SK-N-SH (cell line): ENCODE measurements at regions not wholly inside any gene's neighbourhood (a gene's known extent, or its start where the extent isn't known, plus 50 kb on each side); places are given as distances from the start of the nearest gene placed in this dataset.

ENCODE experiments used
- CTCF ChIA-PET: fragments of 300-600, 350-600 bp; formaldehyde crosslinking; extraction: SDS; loops from one replicate; lab custom pipeline; 2021; lab: Yijun Ruan, JAX
- POLR2A ChIA-PET: fragments of 350-600 bp; sonication (Branson Sonifier 250); formaldehyde crosslinking; extraction: SDS; loops from one replicate; lab custom pipeline; 2020; ENCODE audit warnings: antibody characterized with exemption, inconsistent platforms; lab: Yijun Ruan, JAX
- DNase-seq: peaks from one replicate; pipeline ENCODE4 v3.0.0; 2012
- H2AFZ ChIP-seq: fragments of 200-600 bp; sonication (generic); 2 replicates; pipeline ENCODE4 v1.8.1; 2016; ENCODE audit warnings: antibody characterized with exemption, mild to moderate bottlenecking, low read depth
- H3F3A ChIP-seq: fragments of 200-600 bp; sonication (generic); replicated peaks from 2 replicates; pipeline ENCODE3; 2016; ENCODE audit warnings: antibody characterized with exemption, mild to moderate bottlenecking; ENCODE audit not compliant: insufficient read depth
- H3K27ac ChIP-seq, 2 experiments: fragments of 200-500 bp in 1 of 2; fragments of 200-600 bp in 1 of 2; sonication (Bioruptor generic) in 1 of 2; sonication (generic), shearing (Covaris generic) in 1 of 2; 2 replicates each; pipeline versions ENCODE4 v1.5.1 to v1.6.1; 2014 to 2016; ENCODE audit warnings: low read depth in 2 of 2, inconsistent platforms in 1 of 2, low read length in 1 of 2, mild to moderate bottlenecking in 1 of 2, mixed read lengths in 1 of 2
- H3K27me3 ChIP-seq: fragments of 200-600 bp; sonication (generic), shearing (Covaris generic); 2 replicates; pipeline ENCODE4 v1.6.1; 2016; ENCODE audit warnings: mixed run types; ENCODE audit not compliant: insufficient read depth
- H3K36me3 ChIP-seq, 2 experiments: fragments of 200-500 bp in 1 of 2; fragments of 200-600 bp in 1 of 2; sonication (Bioruptor generic) in 1 of 2; sonication (generic) in 1 of 2; replicated peaks in 1 of 2; 2 replicates each; pipeline versions ENCODE3 to v1.5.1; 2014 to 2016; ENCODE audit warnings: low read length in 1 of 2, mild to moderate bottlenecking in 1 of 2; ENCODE audit not compliant: insufficient read depth in 2 of 2, control insufficient read depth in 1 of 2
- H3K4me1 ChIP-seq, 2 experiments: fragments of 200-500 bp in 1 of 2; fragments of 200-600 bp in 1 of 2; sonication (Bioruptor generic) in 1 of 2; sonication (generic), shearing (Covaris generic) in 1 of 2; 2 replicates each; pipeline versions ENCODE4 v1.5.1 to v1.6.1; 2014 to 2016; ENCODE audit warnings: low read depth in 1 of 2, low read length in 1 of 2, mixed run types in 1 of 2; ENCODE audit not compliant: insufficient read depth in 2 of 2, control insufficient read depth in 1 of 2
- H3K4me2 ChIP-seq: fragments of 200-600 bp; sonication (generic), shearing (Covaris generic); 2 replicates; pipeline ENCODE4 v1.6.1; 2017; ENCODE audit warnings: mixed run types
- H3K4me3 ChIP-seq, 2 experiments: fragments of 200-500 bp in 1 of 2; fragments of 200-600 bp in 1 of 2; sonication (Bioruptor generic) in 1 of 2; sonication (generic), shearing (Covaris generic) in 1 of 2; 2 replicates each; pipeline versions ENCODE4 v1.5.1 to v1.8.1; 2014 to 2016; ENCODE audit warnings: low read depth in 2 of 2, inconsistent platforms in 1 of 2, low read length in 1 of 2, mild to moderate bottlenecking in 1 of 2, mixed read lengths in 1 of 2, moderate library complexity in 1 of 2
- H3K79me2 ChIP-seq: fragments of 200-600 bp; sonication (generic); 2 replicates; pipeline ENCODE4 v1.8.1; 2017; ENCODE audit warnings: mild to moderate bottlenecking; ENCODE audit not compliant: insufficient read depth
- H3K9ac ChIP-seq: fragments of 200-600 bp; sonication (generic); 2 replicates; pipeline ENCODE4 v1.6.1; 2017; ENCODE audit warnings: mixed run types
- H3K9me2 ChIP-seq: fragments of 200-600 bp; sonication (generic); 2 replicates; pipeline ENCODE4 v1.6.1; 2017; ENCODE audit warnings: mixed run types
- H3K9me3 ChIP-seq: fragments of 200-600 bp; sonication (generic); 2 replicates; pipeline ENCODE4 v1.6.1; 2017; ENCODE audit warnings: mixed run types, mild to moderate bottlenecking, moderate library complexity
- H4K20me1 ChIP-seq: fragments of 200-600 bp; sonication (generic); 2 replicates; pipeline ENCODE4 v1.6.1; 2017; ENCODE audit warnings: mild to moderate bottlenecking, mixed run types; ENCODE audit not compliant: insufficient read depth
- GABPA ChIP-seq: IDR thresholded peaks from 2 replicates; pipeline ENCODE4 v1.4.0; 2012; ENCODE audit warnings: low read depth, mild to moderate bottlenecking
- GATA2 ChIP-seq: sonication (generic); formaldehyde crosslinking; IDR thresholded peaks from 2 replicates; pipeline ENCODE4 v1.5.0; 2020; ENCODE audit warnings: mild to moderate bottlenecking, missing genetic modification reagents
- MXI1 ChIP-seq: IDR thresholded peaks from 2 replicates; pipeline ENCODE4 v1.6.1; 2012; ENCODE audit warnings: mild to moderate bottlenecking, low read depth, low read length, improper control_type of control experiment
- POLR2AphosphoS5 ChIP-seq: IDR thresholded peaks from 2 replicates; pipeline ENCODE4 v1.6.1; 2012; ENCODE audit warnings: low read depth, low read length
- RXRA ChIP-seq: IDR thresholded peaks from 2 replicates; pipeline ENCODE4 v1.4.0; 2012; ENCODE audit warnings: low read depth, mild to moderate bottlenecking, borderline replicate concordance
- SIN3A ChIP-seq: IDR thresholded peaks from 2 replicates; pipeline ENCODE4 v1.6.1; 2012; ENCODE audit warnings: low read depth, mild to moderate bottlenecking, low read length, moderate library complexity, borderline replicate concordance
- TEAD4 ChIP-seq: IDR thresholded peaks from 2 replicates; pipeline ENCODE4 v1.4.0; 2012; ENCODE audit warnings: mild to moderate bottlenecking, borderline replicate concordance; ENCODE audit not compliant: insufficient read depth
- YY1 ChIP-seq: IDR thresholded peaks from 2 replicates; pipeline ENCODE4 v1.4.0; 2012; ENCODE audit warnings: low read depth, mild to moderate bottlenecking
- WGBS: methylation state at CpG from one replicate; pipeline ENCODE4 v1.1.6; 2017; ENCODE audit warnings: low lambda C conversion rate; 5-methylcytosine and 5-hydroxymethylcytosine counted together
- TF ChIP-seq, protein P1 (sequence below): fragments of 150-350 bp; IDR thresholded peaks from 2 replicates; pipeline ENCODE4 v1.6.1; 2016; ENCODE audit warnings: mild to moderate bottlenecking, low read depth, low read length
- TF ChIP-seq, protein P2 (sequence below): IDR thresholded peaks from 2 replicates; pipeline ENCODE4 v1.4.0; 2012; ENCODE audit warnings: low read depth, borderline replicate concordance
- TF ChIP-seq, protein P3 (sequence below): IDR thresholded peaks from 2 replicates; pipeline ENCODE4; 2012

DNA sequence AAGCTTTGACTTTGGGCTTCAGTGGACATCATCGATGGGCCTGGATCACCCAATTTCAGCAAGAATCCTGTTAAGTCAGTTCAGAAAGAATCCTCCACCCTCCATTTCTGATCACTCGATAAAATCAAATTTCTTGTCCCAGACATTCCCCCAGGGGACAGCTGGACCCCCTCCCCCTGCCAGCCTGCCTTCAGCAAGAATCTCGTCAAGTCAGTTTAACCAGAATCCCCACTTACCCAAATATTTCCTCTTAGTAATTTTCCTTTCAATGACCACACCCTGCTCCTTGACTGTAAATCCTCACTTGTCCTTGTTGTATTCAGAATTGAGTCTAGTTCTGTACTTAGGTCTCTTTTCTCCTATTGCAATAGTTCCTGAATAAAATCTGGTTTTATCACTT lies 766.9 kb downstream of the XPNPEP1 start:
- H3K27me3 ChIP-seq = no peaks in the 10 kb centered on the region

DNA sequence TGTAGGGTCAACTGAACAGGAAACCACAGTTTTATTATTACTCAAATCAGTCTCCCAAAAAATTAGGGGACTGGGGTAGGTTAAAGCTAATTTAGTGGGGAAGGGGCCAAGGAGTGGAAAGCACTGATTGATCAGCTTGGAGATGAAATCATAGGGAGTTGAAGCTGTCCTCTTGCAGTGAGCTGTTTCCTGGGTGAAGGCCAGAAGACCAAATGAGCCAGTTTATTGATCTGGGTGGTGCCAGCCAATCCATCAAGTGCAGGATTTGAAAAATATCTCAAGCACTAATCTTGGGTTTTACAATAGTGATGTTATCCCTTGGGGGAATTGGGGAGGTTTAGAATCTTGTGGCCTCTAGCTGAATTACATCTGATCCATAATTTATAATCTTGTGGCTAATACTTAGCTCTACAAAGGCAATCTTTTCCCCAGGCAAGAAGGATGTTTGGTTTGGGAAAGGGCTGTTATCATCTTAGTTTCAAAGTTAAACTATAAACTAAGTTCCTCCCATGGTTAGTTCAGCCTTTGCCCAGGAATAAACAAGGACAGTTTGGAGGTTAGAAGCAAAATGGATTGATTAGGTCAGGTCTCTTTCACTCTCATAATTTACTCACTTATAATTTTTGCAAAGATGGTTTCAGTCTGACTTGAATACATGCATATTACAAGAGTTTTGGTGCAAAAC lies 773.5 kb downstream of the XPNPEP1 start:
- no peaks in the 10 kb centered on the region for H3K27me3 ChIP-seq
- no peak overlapping the region for H3K27ac ChIP-seq
- no peaks in the 10 kb centered on the region; a peak in 1 of 4 replicates for H3K4me1 ChIP-seq
- TF ChIP-seq TEAD4 (no peak), SIN3A (no peak)
- TF ChIP-seq, protein P1, sequence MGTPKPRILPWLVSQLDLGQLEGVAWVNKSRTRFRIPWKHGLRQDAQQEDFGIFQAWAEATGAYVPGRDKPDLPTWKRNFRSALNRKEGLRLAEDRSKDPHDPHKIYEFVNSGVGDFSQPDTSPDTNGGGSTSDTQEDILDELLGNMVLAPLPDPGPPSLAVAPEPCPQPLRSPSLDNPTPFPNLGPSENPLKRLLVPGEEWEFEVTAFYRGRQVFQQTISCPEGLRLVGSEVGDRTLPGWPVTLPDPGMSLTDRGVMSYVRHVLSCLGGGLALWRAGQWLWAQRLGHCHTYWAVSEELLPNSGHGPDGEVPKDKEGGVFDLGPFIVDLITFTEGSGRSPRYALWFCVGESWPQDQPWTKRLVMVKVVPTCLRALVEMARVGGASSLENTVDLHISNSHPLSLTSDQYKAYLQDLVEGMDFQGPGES = no peak
- H4K20me1 ChIP-seq = no peaks in the 10 kb centered on the region
- ChIA-PET CTCF (interaction anchor here (0.7 kb wide), 1 partner anchor 515 kb away, joined by 3 read pairs; no protein-coding TSS in a partner anchor), POLR2A (no interaction called here)
- H3K9me3 ChIP-seq = no peaks in the 10 kb centered on the region
- no peaks in the 10 kb centered on the region for H3K36me3 ChIP-seq
- 0 out of 2 replicates have a peak overlapping the region, but pooled peaks have one; percentile 46 for H2AFZ ChIP-seq
- H3K9ac ChIP-seq = no peak overlapping the region
- H3K9me2 ChIP-seq = no peaks in the 10 kb centered on the region
- no peak for DNase-seq
- no peaks in the 10 kb centered on the region for H3K79me2 ChIP-seq
- no peak overlapping the region for H3K4me2 ChIP-seq
- H3F3A ChIP-seq = no peaks in the 10 kb centered on the region
- H3K4me3 ChIP-seq = no peak overlapping the region

More for the DNA sequence above, 766.9 kb downstream of the XPNPEP1 start:
- no peak for DNase-seq
- Histone ChIP-seq H3K9me2 (no peaks in the 10 kb centered on the region), H3K9ac (no peak overlapping the region), H3K9me3 (no peaks in the 10 kb centered on the region), H3K4me1 (no peaks in the 10 kb centered on the region), H4K20me1 (no peaks in the 10 kb centered on the region), H3K4me2 (no peak overlapping the region), H3K27ac (no peak overlapping the region), H2AFZ (no peak overlapping the region), H3F3A (no peaks in the 10 kb centered on the region), H3K79me2 (no peaks in the 10 kb centered on the region), H3K36me3 (no peaks in the 10 kb centered on the region), H3K4me3 (no peak overlapping the region)
- no peak for TF ChIP-seq MXI1
- no peak for TF ChIP-seq YY1
- TF ChIP-seq, protein P2, sequence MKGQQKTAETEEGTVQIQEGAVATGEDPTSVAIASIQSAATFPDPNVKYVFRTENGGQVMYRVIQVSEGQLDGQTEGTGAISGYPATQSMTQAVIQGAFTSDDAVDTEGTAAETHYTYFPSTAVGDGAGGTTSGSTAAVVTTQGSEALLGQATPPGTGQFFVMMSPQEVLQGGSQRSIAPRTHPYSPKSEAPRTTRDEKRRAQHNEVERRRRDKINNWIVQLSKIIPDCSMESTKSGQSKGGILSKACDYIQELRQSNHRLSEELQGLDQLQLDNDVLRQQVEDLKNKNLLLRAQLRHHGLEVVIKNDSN = no peak
- TF ChIP-seq, protein P3, sequence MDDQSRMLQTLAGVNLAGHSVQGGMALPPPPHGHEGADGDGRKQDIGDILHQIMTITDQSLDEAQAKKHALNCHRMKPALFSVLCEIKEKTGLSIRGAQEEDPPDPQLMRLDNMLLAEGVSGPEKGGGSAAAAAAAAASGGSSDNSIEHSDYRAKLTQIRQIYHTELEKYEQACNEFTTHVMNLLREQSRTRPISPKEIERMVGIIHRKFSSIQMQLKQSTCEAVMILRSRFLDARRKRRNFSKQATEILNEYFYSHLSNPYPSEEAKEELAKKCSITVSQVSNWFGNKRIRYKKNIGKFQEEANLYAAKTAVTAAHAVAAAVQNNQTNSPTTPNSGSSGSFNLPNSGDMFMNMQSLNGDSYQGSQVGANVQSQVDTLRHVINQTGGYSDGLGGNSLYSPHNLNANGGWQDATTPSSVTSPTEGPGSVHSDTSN = no peak
- no peak for TF ChIP-seq POLR2AphosphoS5
- no peak for TF ChIP-seq GATA2 (CRISPR knock-in tag)
- TF ChIP-seq RXRA = no peak
- TF ChIP-seq GABPA = no peak
- POLR2A ChIA-PET = no interaction called here
- CTCF ChIA-PET = interaction anchor here (0.8 kb wide), 1 partner anchor 9 kb away, joined by 3 read pairs; no protein-coding TSS in a partner anchor
- 30% methylated on average over 3 of the region's 3 CpGs for WGBS
